DLD1 (cell line): ENCODE measurements at regions not wholly inside any gene's neighbourhood (a gene's known extent, or its start where the extent isn't known, plus 50 kb on each side); places are given as distances from the start of the nearest gene placed in this dataset.

Source experiments
- in situ Hi-C: cut with HindIII; loops from 2 replicates; pipeline ENCODE4 v1.10.0; 2017; ENCODE audit warnings: low sequenced_read_pairs

- in situ Hi-C loops = no loop called here
Measured at GRCh38 chr9:71590362-71590761, 178.0 kb downstream of the CEMIP2 start.

DNA sequence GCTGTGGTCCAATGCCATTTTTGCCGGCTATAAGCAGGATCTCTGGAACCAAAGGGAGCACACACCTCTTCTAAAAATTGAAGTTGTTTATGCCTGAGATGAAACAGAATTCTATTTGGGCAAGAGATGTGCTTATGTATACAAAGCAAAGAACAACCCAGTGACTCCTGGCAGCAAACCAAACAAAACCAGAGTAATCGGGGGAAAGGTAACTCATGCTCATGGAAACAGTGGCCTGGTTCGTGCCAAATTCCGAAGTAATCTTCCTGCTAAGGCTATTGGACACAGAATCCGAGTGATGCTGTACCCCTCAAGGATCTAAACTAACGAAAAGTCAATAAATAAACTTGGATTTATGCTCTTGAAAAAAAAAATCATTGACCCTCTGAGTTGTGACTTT, 178.7 kb downstream of the CEMIP2 start:
- in situ Hi-C loops = no loop called here

- in situ Hi-C loops = no loop called here
Measured at GRCh38 chr9:71587576-71588362, 180.5 kb downstream of the CEMIP2 start.

GRCh38 chr9:71583792-71584191, 184.5 kb downstream of the CEMIP2 start:
- in situ Hi-C loops = no loop called here

DNA sequence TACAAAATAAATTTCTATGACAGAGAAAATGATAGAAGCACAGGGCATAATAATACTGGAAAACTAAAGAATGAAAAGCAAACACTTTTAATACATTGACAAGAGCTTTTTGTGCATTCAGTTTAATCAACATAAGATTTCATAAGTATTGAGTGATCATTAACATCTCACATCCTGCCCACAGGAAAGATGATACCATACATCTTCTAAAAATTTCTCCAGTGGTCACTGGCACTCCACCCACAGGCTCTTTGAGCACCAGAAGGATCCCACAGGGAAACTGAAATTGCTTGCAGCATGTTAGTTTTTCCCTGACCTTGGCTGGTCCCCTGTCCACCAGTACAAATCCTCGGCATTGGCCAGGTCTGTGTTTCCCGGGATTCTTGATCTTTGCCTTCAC, 186.0 kb downstream of the CEMIP2 start:
- in situ Hi-C loops = no loop called here

GRCh38 chr9:71581101-71581500, 187.2 kb downstream of the CEMIP2 start:
- in situ Hi-C loops = no loop called here

DNA sequence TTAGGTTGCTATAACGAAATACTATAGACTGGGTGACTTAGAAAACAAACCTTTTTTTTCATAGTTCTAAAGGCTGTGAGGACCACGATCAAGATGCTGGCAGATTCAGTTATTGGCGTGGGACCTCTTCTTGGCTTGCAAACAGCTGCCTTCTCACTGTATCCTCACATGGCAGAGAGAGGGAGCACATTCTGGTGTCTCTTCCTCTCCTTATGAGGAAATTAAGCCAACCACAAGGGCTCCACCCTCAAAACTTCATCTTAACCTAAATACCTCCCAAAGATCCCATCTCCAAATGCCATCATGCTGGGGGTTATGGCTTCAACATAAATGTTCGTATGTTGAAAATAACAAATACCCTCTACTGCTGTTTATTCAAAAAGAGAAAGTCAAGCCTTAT, 197.1 kb downstream of the CEMIP2 start:
- in situ Hi-C loops = no loop called here

DNA sequence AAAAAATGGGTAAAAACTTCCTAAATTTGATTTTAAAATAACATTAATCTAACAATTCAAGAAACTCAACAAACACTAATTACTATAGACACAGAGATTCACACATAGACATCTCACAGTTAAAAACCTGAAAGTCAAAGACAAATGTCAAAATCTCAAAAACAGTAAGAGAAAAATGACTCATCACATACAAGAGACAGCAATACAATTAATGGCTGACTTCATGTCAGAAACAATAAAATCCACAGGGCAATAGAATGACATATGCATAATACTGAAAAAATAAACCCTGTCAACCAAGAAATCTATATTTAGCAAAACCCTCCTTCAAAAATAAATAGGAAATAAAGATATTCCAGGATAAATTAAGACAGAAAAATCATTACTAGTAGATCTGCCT, 200.4 kb downstream of the CEMIP2 start:
- in situ Hi-C loops = no loop called here

GRCh38 chr9:71562140-71562539, 206.2 kb downstream of the CEMIP2 start:
- in situ Hi-C loops = no loop called here

- in situ Hi-C loops = no loop called here
Measured at GRCh38 chr9:71557310-71557709, 211.0 kb downstream of the CEMIP2 start.

GRCh38 chr9:71552480-71552879, 215.8 kb downstream of the CEMIP2 start:
- in situ Hi-C loops = no loop called here

GRCh38 chr9:71549023-71549422, 219.3 kb downstream of the CEMIP2 start:
- in situ Hi-C loops = loop anchor here (25.0 kb wide), 1 partner anchor 162 kb away; no protein-coding TSS in a partner anchor

DNA sequence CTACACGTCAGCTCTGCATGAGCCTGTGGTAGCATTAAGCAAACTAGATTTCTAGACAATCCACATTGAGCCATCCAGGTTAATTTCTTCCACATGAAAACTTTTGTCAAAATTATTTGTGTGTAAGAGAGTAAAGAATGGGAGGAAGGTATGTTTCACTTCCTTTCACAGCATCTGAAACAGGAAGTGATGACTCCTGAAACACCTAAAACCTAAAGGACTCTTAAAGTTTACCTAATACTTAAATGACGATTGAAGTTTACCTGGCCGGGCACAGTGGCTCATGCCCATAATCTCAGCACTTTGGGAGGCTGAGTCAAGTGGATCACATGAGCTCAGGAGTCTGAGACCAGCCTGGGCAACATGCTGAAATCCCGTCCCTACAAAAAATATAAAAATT, 223.8 kb downstream of the CEMIP2 start:
- in situ Hi-C loops = loop anchor here (25.0 kb wide), 1 partner anchor 157 kb away; no protein-coding TSS in a partner anchor

DNA sequence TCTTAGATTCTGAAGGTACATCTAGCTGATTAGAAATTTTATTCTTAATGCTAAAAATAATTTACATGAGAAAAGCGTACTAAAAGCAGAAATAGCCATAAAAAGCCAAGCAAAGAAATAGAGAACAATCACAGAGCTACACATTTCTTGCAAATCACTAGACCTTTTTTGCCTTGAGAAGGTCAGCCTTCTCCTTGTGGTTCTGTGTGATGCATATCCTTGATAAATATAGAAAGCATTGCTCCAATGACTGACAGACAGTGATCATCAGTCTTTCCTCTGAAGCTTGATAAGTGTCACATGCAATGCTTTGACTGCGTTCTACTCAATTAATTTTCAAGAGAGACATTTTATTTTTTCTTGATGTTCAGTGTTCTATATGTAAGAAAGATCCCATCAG, 226.9 kb downstream of the CEMIP2 start:
- in situ Hi-C loops = loop anchor here (25.0 kb wide), 1 partner anchor 154 kb away; no protein-coding TSS in a partner anchor

DNA sequence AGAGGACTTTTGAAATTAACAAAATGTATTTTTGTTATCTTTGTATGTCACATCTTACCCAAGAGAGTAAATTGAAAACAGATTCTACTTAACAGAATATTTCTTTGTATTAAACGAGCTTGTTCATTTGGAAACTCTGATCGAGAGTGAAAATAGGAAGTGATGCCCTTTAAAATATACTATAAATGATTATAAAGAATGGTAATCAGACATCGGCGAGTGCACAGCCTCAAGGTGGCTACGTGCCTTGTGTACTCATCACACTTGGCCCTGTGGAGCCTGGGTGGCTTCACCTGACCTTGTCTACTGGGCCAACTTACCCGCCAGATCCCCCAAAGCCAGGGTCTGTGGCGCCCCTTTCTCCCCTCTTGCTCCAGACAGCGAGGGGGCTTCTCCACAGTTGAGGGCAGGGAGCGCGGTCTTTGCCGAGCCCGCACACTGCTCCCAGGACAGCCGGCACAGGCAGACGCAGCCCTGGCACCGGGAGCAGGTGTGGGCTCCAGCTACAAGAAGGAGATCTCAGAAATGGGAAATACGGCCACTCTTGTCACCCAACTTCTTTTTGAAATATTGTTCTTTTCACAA, 243.2 kb downstream of the CEMIP2 start:
- in situ Hi-C loops = loop anchor here (25.0 kb wide), 1 partner anchor 138 kb away; no protein-coding TSS in a partner anchor

DNA sequence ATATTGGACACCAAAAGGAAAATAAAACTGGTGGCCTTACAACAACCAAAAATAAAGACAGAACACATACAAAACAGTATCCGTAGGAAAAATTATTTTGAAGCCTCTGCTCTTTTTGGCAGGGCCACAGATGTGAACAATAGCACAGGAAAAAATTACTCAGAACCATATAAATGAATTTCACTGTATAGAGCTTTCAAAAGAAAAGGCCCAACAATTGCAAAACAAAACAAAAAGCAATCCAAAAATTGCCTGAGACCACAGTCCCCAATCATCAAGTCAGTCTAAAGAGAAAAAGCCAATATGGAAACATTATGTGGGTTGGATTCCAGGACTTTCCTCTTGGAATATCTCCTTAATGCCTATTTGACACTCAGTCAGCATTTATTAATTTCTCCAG, 243.8 kb downstream of the CEMIP2 start:
- in situ Hi-C loops = no loop called here

DNA sequence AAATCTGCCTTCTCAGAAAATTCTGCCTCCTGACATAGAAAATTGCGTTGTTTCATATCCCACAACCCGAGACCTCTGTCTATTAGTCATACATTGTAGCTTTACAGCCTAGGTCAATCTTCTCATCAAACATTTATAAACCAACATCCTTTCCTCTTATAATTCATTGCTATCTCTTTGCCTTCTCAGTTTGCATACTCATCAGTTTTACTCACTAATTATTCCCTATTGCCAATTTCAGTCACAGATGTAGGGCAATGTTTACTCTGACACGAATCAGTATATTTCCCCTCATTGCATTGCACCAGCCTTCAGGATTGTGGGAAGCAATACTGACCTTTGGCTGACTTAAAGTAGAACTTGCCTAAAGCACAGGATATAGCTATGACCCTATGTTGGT, 247.2 kb downstream of the CEMIP2 start:
- in situ Hi-C loops = no loop called here

- in situ Hi-C loops = no loop called here
Measured at GRCh38 chr9:71519098-71519696, 249.1 kb downstream of the CEMIP2 start.

DNA sequence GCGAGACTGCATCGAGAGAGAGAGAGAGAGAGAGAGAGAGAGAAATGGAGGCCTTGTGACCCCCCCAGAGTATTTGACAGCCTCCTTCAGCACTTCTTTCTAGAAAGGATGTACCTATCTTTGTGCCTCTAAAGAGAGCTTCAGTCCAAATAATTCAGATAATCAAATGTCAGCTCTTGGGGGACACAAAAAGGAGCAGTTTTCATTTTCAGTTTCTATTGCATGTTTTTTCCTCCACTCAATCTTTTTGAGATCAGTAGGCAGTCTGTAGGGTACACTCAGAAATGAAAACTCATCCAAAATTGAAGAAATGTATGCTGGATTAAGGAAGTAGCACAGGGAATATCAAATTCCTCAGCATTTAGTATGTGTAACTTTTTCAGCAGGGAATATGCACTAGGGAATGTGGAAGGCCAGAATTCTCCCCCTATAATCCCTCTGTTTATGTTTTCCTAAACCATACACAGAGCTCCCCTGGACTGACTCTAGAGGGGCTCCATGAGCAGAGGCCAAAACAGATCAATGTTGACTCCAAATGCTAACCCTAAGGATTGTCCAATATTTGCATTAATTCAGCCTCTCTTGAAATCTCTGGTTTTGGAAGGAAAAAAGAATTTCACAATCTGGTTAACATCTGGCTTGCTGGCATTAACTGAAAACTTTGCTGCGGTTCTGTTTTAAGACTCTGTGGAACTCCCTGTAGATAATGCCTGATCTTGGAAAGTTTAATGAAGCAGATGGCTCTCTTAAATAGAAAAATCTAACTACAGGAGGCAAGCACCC, 250.1 kb downstream of the CEMIP2 start:
- in situ Hi-C loops = no loop called here

DNA sequence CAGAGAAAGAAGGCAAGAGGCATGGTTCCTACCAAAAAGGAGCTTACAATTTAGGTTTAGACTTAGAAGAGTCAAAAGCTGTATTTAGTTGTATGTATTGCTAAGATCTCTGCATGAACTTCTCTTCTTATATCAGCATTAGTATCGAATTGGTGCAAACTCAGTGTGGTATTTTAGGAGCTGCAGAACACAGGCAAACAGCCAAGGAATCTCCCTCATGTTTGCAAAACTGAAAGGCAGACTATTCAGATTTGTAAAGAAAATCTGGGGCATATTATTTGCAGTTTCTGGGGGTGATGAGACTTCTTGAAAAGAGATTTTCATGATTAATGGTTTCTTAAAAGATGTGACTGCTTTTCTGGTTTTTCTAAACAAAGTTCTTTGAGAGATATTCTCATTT, 252.7 kb downstream of the CEMIP2 start:
- in situ Hi-C loops = no loop called here

DNA sequence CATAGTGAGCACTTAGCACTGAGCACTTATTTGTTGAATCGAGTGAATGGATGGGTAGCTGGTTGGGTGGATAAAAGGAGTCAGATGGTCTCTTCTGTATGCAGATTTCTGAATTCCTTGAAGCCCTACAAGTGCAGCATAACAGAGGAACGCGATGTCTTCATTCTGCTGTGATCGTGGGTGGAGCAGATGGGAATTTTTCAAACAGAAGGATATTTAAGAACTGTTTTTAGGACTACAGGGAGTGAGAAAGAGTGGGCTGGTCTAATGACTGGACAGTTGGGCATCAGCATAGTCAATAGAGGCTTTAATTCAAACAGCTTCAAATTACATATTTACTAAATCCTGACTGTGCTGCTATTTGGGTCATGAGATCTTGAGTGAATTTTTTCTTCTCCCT, 253.2 kb downstream of the CEMIP2 start:
- in situ Hi-C loops = no loop called here
